ENCODE measurements at regions not wholly inside any gene's neighbourhood (a gene's known extent, or its start where the extent isn't known, plus 50 kb on each side); places are given as distances from the start of the nearest gene placed in this dataset.
A peak's percentile ranks its signal among the peaks of the same experiment; 100 is the strongest.

DNA sequence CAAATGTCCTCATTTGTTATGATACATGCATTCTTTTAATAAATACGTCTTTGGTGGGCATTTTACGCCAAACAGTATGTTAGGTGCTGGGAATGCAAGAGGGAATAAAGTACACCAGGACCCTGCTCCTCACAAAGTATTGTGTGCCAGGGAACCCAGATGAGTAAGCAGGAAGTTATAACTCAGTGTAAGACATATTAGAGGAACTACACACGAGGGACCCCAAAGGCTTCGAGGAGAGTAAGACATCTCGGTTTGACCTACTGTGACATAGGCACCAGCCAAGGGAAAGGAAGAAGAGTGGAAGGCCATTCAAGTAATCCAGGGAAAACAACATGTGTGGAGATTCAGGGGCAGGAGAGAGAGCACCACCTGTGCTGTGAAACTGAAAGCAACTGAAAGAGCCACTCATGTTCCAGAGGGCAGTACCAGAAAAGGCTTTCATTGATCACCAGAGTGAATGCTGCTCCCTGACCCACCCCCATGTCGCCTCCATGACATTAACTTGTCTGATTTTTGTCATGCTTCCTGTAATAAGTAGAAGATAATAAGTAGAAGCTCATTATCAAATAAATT is 542.5 kb upstream of the PKN2 start:
- ATAC-seq: peak; percentile 76
- TF ChIP-seq ZNF8 (CRISPR knock-in tag; IDR thresholded peaks at IDR 0.05) (no peak), ZFP30 (CRISPR knock-in tag; IDR thresholded peaks at IDR 0.05) (no peak), ZFP3 (CRISPR knock-in tag; IDR thresholded peaks at IDR 0.05) (no peak), TCF4 (CRISPR knock-in tag; IDR thresholded peaks at IDR 0.05; ENCODE audit: borderline replicate concordance) (no peak), BACH2 (CRISPR knock-in tag; IDR thresholded peaks at IDR 0.05; ENCODE audit: borderline replicate concordance) (no peak), SNAI2 (CRISPR knock-in tag; IDR thresholded peaks at IDR 0.05) (no peak), ZC3H10 (CRISPR knock-in tag; IDR thresholded peaks at IDR 0.05) (no peak), TSHZ2 (CRISPR knock-in tag; IDR thresholded peaks at IDR 0.05) (no peak)
- TF ChIP-seq, protein P1, sequence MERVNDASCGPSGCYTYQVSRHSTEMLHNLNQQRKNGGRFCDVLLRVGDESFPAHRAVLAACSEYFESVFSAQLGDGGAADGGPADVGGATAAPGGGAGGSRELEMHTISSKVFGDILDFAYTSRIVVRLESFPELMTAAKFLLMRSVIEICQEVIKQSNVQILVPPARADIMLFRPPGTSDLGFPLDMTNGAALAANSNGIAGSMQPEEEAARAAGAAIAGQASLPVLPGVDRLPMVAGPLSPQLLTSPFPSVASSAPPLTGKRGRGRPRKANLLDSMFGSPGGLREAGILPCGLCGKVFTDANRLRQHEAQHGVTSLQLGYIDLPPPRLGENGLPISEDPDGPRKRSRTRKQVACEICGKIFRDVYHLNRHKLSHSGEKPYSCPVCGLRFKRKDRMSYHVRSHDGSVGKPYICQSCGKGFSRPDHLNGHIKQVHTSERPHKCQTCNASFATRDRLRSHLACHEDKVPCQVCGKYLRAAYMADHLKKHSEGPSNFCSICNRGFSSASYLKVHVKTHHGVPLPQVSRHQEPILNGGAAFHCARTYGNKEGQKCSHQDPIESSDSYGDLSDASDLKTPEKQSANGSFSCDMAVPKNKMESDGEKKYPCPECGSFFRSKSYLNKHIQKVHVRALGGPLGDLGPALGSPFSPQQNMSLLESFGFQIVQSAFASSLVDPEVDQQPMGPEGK (CRISPR knock-in tag; IDR thresholded peaks at IDR 0.05; ENCODE audit: borderline replicate concordance): no peak

GRCh38 chr1:88145752-88146151 is 538.3 kb upstream of the PKN2 start:
- no peak for ATAC-seq
- TF ChIP-seq GLIS3 (CRISPR knock-in tag; IDR thresholded peaks at IDR 0.05): no peak
- no peak for TF ChIP-seq ZNF70 (CRISPR knock-in tag; IDR thresholded peaks at IDR 0.05)
- TF ChIP-seq CREB5 (CRISPR knock-in tag; IDR thresholded peaks at IDR 0.05; ENCODE audit: low read depth): no peak
- no peak for TF ChIP-seq ISL1 (CRISPR knock-in tag; IDR thresholded peaks at IDR 0.05)
- no peak for TF ChIP-seq TSHZ2 (CRISPR knock-in tag; IDR thresholded peaks at IDR 0.05)
- no peak for TF ChIP-seq ZC3H10 (CRISPR knock-in tag; IDR thresholded peaks at IDR 0.05)
- TF ChIP-seq TCF4 (CRISPR knock-in tag; IDR thresholded peaks at IDR 0.05; ENCODE audit: borderline replicate concordance): no peak
- TF ChIP-seq ZNF565 (CRISPR knock-in tag; conservative IDR thresholded peaks at IDR 0.05; ENCODE audit: low read depth): no peak
- TF ChIP-seq ZFP3 (CRISPR knock-in tag; IDR thresholded peaks at IDR 0.05): no peak
- TF ChIP-seq RARB (CRISPR knock-in tag; IDR thresholded peaks at IDR 0.05): no peak
- TF ChIP-seq ZNF8 (CRISPR knock-in tag; IDR thresholded peaks at IDR 0.05): no peak
- TF ChIP-seq CSRNP3 (CRISPR knock-in tag; IDR thresholded peaks at IDR 0.05): no peak
- no peak for TF ChIP-seq BACH2 (CRISPR knock-in tag; IDR thresholded peaks at IDR 0.05; ENCODE audit: borderline replicate concordance)
- TF ChIP-seq TOX (CRISPR knock-in tag; IDR thresholded peaks at IDR 0.05; ENCODE audit: borderline replicate concordance): no peak
- no peak for TF ChIP-seq CSDC2 (CRISPR knock-in tag; IDR thresholded peaks at IDR 0.05)

GRCh38 chr1:88149686-88150085 is 534.4 kb upstream of the PKN2 start:
- ATAC-seq: no peak
- no peak for TF ChIP-seq CSDC2 (CRISPR knock-in tag; IDR thresholded peaks at IDR 0.05)
- TF ChIP-seq RARB (CRISPR knock-in tag; IDR thresholded peaks at IDR 0.05): no peak
- TF ChIP-seq SNAI2 (CRISPR knock-in tag; IDR thresholded peaks at IDR 0.05): no peak
- no peak for TF ChIP-seq ZNF70 (CRISPR knock-in tag; IDR thresholded peaks at IDR 0.05)
- TF ChIP-seq ESRRG (CRISPR knock-in tag; IDR thresholded peaks at IDR 0.05): no peak
